ENCODE measurements at regions not wholly inside any gene's neighbourhood (a gene's known extent, or its start where the extent isn't known, plus 50 kb on each side); places are given as distances from the start of the nearest gene placed in this dataset.
"Not testable (repeated sequence)": the region's sequence is repeated elsewhere in the genome, so short reads cannot be mapped to it uniquely, and the experiment has no call there.

DNA sequence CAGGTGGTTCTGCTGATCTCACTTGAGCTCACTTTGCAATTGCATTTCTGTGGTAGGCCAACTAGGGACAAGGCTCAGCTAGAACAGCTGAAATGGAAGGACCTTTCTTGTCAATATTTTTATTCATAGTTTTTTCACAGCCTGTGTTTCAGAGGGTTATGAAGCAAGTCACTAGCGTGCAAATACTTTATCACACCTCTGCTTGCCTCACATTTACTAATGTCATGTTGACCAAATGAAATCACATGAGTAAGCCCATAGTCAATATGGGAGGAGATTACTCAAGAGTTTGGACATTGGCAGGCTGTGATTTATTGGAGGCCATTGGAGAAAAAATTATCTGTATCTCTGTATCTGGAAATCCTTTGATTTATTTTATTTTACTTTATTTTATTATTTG lies 628.3 kb upstream of the EPHA5 start:
- TF ChIP-seq, protein P1, sequence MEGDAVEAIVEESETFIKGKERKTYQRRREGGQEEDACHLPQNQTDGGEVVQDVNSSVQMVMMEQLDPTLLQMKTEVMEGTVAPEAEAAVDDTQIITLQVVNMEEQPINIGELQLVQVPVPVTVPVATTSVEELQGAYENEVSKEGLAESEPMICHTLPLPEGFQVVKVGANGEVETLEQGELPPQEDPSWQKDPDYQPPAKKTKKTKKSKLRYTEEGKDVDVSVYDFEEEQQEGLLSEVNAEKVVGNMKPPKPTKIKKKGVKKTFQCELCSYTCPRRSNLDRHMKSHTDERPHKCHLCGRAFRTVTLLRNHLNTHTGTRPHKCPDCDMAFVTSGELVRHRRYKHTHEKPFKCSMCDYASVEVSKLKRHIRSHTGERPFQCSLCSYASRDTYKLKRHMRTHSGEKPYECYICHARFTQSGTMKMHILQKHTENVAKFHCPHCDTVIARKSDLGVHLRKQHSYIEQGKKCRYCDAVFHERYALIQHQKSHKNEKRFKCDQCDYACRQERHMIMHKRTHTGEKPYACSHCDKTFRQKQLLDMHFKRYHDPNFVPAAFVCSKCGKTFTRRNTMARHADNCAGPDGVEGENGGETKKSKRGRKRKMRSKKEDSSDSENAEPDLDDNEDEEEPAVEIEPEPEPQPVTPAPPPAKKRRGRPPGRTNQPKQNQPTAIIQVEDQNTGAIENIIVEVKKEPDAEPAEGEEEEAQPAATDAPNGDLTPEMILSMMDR (conservative IDR thresholded peaks at IDR 0.05): no peak
- H3K27ac ChIP-seq: no peak overlapping the region

DNA sequence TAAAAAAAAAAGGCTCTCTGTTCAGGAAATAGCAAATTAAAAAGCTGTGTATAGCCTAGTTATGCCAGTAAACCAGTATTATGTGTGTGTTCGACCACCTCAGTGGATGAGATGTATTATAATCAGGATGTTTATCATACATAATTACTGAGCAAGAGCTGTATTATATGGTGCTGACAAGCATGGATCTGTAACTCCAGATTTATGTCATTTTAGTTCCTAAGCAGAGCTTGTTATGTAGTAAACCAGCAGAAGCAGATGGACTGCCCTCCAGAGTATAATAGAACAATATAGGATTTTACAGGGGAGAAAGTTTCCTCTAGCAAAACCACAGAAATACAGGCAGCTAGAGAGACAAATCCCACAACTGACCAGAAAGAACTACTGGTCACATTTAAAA lies 627.4 kb upstream of the EPHA5 start:
- TF ChIP-seq, protein P1 (conservative IDR thresholded peaks at IDR 0.05): no peak

DNA sequence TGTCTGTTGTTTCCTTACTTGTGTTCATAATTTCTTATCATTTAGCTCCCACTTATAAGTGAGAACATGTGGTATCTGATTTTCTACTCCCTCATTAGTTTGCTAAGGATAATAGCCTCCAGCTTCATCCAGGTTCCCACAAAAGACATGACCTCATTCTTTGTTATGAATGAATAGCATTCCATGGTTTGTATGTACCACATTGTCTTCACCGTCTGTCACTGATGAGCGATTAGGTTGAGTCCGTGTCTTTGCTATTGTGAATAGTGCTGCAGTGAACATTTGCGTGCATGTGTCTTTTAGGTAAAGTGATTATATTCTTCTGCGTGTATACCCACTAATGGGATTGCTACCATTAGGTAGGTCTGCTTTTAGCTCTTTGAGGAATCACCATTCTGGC lies 624.3 kb upstream of the EPHA5 start:
- TF ChIP-seq, protein P1 (conservative IDR thresholded peaks at IDR 0.05): no peak
- H3K27ac ChIP-seq: no peak overlapping the region

More for the DNA sequence above, 627.4 kb upstream of the EPHA5 start:
- no peak overlapping the region for H3K27ac ChIP-seq

DNA sequence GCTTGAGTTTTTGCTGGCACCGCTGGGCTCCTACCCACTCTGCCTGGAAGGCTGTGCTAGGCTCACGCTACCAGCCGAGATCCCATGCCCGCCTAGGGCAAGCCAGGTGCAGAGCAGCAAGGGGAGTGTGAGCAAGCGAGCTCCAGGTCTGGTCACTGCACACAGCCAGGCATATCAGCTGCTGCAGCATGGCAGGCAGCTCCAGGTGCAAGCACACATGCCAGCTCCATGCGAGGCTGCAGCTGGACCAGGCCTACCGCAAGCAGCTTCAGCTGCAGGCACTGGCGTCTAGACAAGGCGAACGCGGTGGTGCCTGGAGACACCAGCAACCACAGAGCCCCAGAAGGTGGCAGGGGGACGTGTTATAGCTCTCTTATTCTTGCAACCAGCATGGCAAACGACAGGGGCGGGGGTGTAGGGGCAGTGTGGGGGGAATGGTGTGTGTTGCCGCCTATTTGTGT lies 614.7 kb upstream of the EPHA5 start:
- TF ChIP-seq, protein P1 (conservative IDR thresholded peaks at IDR 0.05): no peak
- H3K27ac ChIP-seq: no peak overlapping the region

DNA sequence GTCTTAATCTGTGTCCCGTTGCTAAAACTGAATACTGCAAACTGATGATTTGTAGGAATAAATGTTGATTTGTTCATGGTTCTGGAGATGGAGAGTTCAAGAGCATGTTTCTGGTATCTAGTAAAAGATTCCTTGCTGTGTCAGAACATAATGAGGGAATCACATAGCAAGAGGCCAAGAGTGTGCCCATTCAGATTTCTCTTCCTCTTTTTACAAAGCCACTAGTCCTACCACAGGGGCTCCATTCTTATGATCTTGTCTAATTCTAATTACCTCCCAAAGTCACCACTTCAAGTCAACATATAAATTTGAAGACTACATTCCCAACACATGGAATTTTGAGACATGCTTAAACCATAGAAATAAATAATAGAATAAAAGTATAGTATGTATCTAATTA lies 608.8 kb upstream of the EPHA5 start:
- TF ChIP-seq, protein P1 (conservative IDR thresholded peaks at IDR 0.05): no peak
- H3K27ac ChIP-seq: no peak overlapping the region

DNA sequence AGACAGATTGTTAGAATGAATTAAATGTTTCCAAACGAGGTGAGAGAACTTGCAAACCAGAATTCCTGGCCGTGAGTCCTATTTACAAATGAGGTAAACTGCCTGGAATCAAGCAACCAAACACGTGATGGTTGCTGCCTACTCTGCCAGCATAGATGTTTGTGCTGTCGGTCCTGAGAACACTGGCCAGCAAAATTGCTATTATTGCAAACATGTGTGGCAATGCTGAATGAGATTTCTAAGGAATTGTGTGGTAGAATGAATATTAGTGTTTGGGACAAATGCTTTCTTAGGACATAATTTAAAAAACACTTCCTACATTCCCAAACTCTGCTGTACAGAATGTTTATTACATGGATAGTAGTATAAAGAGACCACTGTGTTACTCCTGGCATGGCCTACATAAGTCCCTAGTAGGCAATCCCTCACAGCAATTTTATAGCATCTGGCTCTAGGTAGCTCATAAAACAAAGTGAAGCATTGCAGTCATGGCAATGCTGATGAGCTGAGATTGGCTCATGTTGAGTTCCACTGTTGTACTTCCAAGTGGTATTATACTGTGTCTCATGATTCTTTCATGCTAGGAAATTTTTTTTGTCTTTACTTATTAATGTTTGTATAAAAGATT lies 605.2 kb upstream of the EPHA5 start:
- TF ChIP-seq, protein P1 (conservative IDR thresholded peaks at IDR 0.05): no peak
- no peak overlapping the region for H3K27ac ChIP-seq

DNA sequence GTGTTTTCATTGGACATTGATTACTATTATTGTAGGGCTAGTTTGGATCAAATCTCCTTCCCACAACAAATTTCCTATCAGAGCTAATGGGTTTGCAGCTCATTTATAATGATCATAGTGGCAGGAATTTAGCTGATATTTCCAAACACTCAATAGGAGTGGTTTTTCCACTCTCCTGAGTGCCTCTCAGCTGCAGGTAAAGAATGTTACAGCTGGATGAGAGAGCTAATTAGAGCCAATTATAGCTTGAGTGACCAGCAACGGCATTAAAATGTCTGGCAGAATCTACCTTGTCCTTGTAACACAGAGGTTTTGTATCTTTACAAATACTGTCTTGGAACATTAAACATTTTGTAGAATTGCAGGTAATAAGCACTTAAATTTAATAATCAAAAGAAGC lies 602.8 kb upstream of the EPHA5 start:
- H3K27ac ChIP-seq: no peak overlapping the region
- TF ChIP-seq, protein P1 (conservative IDR thresholded peaks at IDR 0.05): no peak

DNA sequence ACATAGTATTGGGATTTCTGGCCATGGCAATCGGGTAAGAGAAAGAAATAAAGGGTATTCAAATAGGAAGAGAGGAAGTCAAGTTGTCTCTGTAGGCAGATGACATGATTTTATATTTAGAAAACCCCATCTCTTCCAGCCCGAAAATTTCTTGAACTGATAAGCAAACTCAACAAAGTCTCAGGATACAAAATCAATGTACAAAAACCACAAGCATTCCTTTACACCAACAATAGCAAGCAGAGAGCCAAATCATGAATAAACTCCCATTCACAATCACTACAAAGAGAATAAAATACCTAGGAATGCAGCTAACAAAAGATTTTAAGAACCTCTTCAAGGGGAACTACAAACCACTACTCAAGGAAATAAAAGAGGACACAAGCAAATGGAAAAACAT lies 600.1 kb upstream of the EPHA5 start:
- not testable (repeated sequence) for H3K27ac ChIP-seq

DNA sequence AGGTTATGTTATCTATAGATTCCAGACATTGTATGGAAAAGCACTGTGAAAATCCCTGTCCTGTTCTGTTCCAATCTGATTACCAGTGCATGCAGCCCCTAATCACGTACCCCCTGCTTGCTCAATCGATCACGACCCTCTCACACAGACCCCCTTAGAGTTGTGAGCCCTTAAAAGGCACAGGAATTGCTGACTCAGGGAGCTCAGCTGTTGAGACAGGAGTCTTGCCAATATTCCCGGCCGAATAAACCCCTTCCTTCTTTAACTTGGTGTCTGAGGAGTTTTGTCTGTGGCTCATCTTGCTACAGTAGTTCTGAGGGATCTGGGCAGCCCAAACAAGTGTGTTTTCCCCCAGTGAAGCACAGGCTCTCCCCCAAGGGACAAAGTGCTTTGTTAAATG lies 596.3 kb upstream of the EPHA5 start:
- not testable (repeated sequence) for H3K27ac ChIP-seq
